ENCODE measurements at regions not wholly inside any gene's neighbourhood (a gene's known extent, or its start where the extent isn't known, plus 50 kb on each side); places are given as distances from the start of the nearest gene placed in this dataset.

DNA sequence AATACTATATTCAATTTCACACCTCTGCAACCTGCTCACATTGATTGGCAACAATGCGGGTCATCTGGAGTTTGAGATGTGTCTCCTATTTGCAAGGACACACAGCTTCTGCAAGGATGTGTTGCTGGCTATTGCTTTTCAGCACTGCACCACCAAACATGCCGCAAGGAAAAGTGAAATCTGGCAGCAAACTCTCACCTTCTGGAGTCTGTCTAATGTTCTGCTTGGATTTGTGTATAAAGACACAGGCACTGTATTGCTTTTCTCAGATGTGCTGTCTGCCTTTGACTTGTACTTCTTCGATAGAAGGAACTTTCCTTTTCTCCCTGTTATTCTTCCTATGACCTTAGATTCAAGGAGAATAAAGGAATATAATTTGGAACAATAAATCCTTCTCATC lies 138.6 kb upstream of the EPHA4 start:
- DNase-seq (ENCODE audit: low read depth, low spot score), result no peak
- in situ Hi-C loops (cut with HindIII; ENCODE audit: low pct_unique_long_range_greater_than_20kb, low sequenced_read_pairs), result no loop called here

- no peak for DNase-seq (ENCODE audit: low read depth, low spot score)
- in situ Hi-C loops (cut with HindIII; ENCODE audit: low pct_unique_long_range_greater_than_20kb, low sequenced_read_pairs), result no loop called here
Measured at GRCh38 chr2:221708902-221709301, 136.8 kb upstream of the EPHA4 start.

DNA sequence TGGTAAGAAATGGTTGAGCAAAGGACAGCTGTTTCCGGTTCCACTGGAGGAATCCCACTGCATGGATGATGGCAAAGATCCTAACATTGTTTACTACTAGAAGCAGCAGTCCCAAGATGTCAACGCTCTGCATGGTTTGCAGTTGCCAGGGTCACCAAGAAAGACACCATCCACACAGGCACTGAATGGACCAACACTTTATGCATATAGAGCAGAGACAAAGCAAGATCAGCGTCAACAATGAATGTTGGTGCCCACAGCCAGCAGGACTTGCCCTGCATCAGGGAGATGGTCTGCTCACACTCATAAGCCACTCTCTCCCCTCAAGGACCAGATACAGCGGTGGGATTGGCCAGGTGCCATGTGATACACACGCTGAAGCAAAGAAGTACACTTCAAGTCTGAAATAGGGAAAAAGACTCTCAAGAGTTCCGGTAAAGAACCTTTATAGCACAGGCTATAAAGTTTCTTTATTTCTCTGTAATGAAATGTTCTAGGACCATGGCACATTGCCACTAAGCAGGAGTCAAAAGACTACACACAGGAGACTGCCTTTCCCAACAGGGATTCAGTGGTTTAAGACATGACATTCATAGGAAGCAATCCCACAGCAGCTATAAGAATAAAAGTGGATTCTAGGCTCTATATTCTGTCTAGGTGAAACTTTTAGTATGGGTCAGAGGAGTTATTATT lies 133.2 kb upstream of the EPHA4 start:
- DNase-seq (ENCODE audit: low read depth, low spot score), result no peak
- in situ Hi-C loops (cut with HindIII; ENCODE audit: low pct_unique_long_range_greater_than_20kb, low sequenced_read_pairs), result no loop called here

GRCh38 chr2:221704442-221704841 lies 132.3 kb upstream of the EPHA4 start:
- DNase-seq (ENCODE audit: low read depth, low spot score), result no peak
- in situ Hi-C loops (cut with HindIII; ENCODE audit: low pct_unique_long_range_greater_than_20kb, low sequenced_read_pairs), result no loop called here

GRCh38 chr2:221693365-221693764 lies 121.3 kb upstream of the EPHA4 start:
- in situ Hi-C loops (cut with HindIII; ENCODE audit: low pct_unique_long_range_greater_than_20kb, low sequenced_read_pairs), result no loop called here
- no peak for DNase-seq (ENCODE audit: low read depth, low spot score)

DNA sequence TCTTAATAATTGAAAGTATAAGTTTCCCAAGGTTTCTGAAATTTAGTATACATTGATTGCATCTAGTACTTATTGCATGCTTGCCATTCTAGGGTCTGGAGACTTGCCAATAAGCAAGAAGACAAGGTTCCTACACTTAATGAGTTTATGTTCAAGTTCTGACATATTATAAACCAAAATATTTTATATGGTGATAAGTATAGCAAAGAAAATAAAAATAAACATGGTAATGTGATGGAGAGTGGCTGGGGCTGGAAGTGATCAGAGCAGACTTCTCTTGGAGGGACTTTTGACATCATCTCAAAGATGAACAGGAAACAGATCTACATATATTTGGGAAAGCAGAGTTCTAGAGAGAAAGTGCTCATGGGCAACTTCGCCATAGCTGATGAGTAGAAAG lies 119.5 kb upstream of the EPHA4 start:
- DNase-seq (ENCODE audit: low read depth, low spot score), result no peak
- in situ Hi-C loops (cut with HindIII; ENCODE audit: low pct_unique_long_range_greater_than_20kb, low sequenced_read_pairs), result no loop called here

DNA sequence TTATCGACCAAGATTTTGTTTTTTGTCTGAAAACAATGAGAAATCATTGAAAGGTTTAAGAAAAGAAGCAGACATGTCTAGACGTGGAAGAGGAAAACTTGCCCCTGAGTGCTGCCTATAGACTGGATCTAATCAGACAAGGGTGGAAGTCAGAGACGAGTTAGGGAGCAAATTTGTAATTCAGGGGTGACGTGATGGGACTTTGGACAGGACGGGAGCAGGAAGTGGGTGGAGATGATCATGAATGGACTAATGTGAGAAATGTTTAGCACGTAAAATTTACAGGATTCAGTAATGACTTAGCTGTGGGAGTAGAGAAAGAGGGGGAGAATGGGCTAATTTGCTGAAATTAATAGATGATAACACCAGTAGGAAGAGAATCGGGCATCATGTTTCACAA lies 117.0 kb upstream of the EPHA4 start:
- in situ Hi-C loops (cut with HindIII; ENCODE audit: low pct_unique_long_range_greater_than_20kb, low sequenced_read_pairs), result no loop called here
- DNase-seq (ENCODE audit: low read depth, low spot score), result no peak

- in situ Hi-C loops (cut with HindIII; ENCODE audit: low pct_unique_long_range_greater_than_20kb, low sequenced_read_pairs), result no loop called here
- no peak for DNase-seq (ENCODE audit: low read depth, low spot score)
Measured at GRCh38 chr2:221680548-221680947, 108.4 kb upstream of the EPHA4 start.

- in situ Hi-C loops (cut with HindIII; ENCODE audit: low pct_unique_long_range_greater_than_20kb, low sequenced_read_pairs), result no loop called here
- DNase-seq (ENCODE audit: low read depth, low spot score), result no peak
Measured at GRCh38 chr2:221677688-221678087, 105.6 kb upstream of the EPHA4 start.

DNA sequence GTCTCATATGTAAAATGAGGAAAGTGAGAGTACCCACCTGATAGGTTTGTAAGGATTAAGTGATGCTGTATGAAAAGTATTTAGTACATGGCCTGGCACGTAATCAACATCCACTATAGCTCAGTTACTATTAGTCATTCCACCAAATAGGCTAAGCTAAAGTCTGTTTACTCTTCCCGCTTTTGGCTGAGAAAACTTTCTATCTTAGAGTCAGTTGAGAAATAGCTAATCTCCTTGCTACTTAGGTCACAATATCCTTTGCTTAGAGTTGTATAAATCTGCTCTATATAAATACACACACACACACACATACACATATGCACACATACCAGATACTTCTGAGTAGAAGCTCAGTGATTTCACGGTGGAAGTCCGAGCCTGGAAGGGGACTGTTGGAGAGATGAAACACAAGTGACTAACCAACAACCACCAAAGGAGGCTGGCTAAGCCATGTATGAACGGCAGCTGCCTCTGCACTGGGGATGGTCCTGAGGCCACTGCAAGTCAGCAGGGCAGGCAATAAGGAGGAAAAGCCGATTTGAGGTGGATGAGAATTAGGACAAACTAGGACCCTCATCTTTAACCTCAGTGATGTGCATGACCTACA lies 104.6 kb upstream of the EPHA4 start:
- DNase-seq (ENCODE audit: low read depth, low spot score), result no peak
- in situ Hi-C loops (cut with HindIII; ENCODE audit: low pct_unique_long_range_greater_than_20kb, low sequenced_read_pairs), result no loop called here

DNA sequence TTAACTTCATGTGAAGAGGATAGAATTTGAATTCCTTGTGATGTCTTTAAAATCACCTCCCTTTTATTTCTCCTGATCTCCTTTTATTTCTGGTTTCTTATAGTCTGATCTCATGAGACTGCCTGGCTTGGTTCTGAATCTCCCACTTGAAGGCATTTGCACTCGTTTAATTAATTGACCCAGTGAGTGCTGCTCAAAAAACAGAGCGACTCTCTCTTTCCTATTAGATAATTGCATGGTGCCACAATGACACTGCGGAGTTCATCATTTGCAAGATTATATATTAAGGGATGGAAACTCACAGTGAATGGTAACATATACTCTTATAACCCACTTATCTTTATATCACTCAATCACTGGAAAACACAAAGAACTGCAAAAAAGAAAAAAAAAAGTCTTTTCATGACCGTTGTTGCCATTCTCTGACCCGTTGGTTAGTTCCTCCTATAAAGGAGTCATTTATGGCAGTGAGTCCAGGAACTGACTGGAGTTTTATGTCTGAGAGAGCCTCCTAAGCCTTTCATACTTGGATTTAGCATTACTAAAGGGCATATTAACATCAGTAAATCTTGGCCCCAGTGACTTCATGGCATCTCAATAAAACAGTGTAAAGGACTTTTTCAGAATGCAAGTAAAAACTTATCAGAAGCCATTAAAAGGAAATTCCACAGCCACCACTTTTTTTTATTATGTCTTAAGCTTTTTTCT lies 103.3 kb upstream of the EPHA4 start:
- in situ Hi-C loops (cut with HindIII; ENCODE audit: low pct_unique_long_range_greater_than_20kb, low sequenced_read_pairs), result no loop called here
- DNase-seq (ENCODE audit: low read depth, low spot score), result no peak

DNA sequence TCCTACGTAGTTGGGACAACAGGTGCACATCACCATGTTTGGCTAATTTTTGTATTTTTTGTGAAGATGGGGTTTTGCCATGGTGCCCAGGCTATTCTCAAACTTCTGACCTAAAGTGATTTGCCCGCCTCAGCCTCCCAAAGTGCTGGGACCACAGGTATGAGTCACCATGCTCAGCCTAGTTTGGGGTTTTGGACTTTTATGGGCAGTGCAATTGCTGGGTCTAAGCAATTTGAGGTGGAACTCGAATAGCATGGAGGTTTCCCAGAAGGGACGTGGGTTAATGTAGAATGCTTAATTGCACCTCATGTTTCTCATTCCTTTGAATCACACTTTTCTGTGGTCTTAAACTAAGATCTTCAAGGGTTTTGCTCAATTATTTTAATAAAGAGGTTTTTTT lies 102.3 kb upstream of the EPHA4 start:
- in situ Hi-C loops (cut with HindIII; ENCODE audit: low pct_unique_long_range_greater_than_20kb, low sequenced_read_pairs), result no loop called here
- DNase-seq (ENCODE audit: low read depth, low spot score), result no peak

GRCh38 chr2:221673248-221673647 lies 101.1 kb upstream of the EPHA4 start:
- in situ Hi-C loops (cut with HindIII; ENCODE audit: low pct_unique_long_range_greater_than_20kb, low sequenced_read_pairs), result no loop called here

DNA sequence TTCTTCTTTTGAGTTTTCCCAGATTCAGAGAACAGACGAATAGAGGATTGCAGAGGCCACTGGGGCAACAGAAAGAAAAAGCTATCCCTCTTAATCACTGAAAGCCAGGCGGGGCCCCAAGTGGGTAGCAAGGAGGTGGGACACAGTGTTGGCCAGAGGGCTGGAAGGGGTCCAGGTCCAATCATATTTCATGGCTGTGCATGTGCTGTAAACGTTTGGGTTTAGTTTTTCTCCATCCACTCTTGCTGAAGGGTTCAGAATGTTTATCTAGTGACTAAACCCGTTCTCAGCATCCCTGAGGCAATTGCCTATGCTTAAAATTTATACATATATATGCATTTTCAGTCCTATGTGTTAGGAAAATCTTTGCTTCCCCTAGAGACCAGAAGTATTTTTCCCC lies 99.4 kb upstream of the EPHA4 start:
- in situ Hi-C loops (cut with HindIII; ENCODE audit: low pct_unique_long_range_greater_than_20kb, low sequenced_read_pairs), result no loop called here
- DNase-seq (ENCODE audit: low read depth, low spot score), result no peak

More at GRCh38 chr2:221673248-221673647, 101.1 kb upstream of the EPHA4 start:
- DNase-seq (ENCODE audit: low read depth, low spot score), result no peak

- in situ Hi-C loops (cut with HindIII; ENCODE audit: low pct_unique_long_range_greater_than_20kb, low sequenced_read_pairs), result no loop called here
Measured at GRCh38 chr2:221662689-221663391, 90.7 kb upstream of the EPHA4 start.

GRCh38 chr2:221657806-221658205 lies 85.7 kb upstream of the EPHA4 start:
- no peak for DNase-seq (ENCODE audit: low read depth, low spot score)
- in situ Hi-C loops (cut with HindIII; ENCODE audit: low pct_unique_long_range_greater_than_20kb, low sequenced_read_pairs), result no loop called here

More at GRCh38 chr2:221662689-221663391, 90.7 kb upstream of the EPHA4 start:
- DNase-seq (ENCODE audit: low read depth, low spot score), result no peak

- in situ Hi-C loops (cut with HindIII; ENCODE audit: low pct_unique_long_range_greater_than_20kb, low sequenced_read_pairs), result no loop called here
- DNase-seq (ENCODE audit: low read depth, low spot score), result no peak
Measured at GRCh38 chr2:221655300-221655699, 83.2 kb upstream of the EPHA4 start.

- in situ Hi-C loops (cut with HindIII; ENCODE audit: low pct_unique_long_range_greater_than_20kb, low sequenced_read_pairs), result no loop called here
Measured at GRCh38 chr2:221653182-221653581, 81.1 kb upstream of the EPHA4 start.

More at GRCh38 chr2:221653182-221653581, 81.1 kb upstream of the EPHA4 start:
- DNase-seq (ENCODE audit: low read depth, low spot score), result no peak
